ENCODE measurements at regions not wholly inside any gene's neighbourhood (a gene's known extent, or its start where the extent isn't known, plus 50 kb on each side); places are given as distances from the start of the nearest gene placed in this dataset.

GRCh38 chr5:163623524-163623923, 118.1 kb downstream of the MAT2B start:
- Histone ChIP-seq H3K36me3 (ENCODE audit: control insufficient read depth, insufficient read depth, low read length) (no peaks in the 10 kb centered on the region), H3K4me3 (ENCODE audit: low read length) (no peak overlapping the region), H3K27me3 (ENCODE audit: control insufficient read depth, insufficient read depth, low read length, poor library complexity, severe bottlenecking) (peaks cover 9% of the 10 kb centered on the region), H3K9ac (ENCODE audit: extremely low read depth, low read length, poor library complexity, severe bottlenecking) (no peak overlapping the region), H3K4me1 (ENCODE audit: control insufficient read depth, insufficient read depth, low read length) (peaks cover 3% of the 10 kb centered on the region), H3K9me3 (ENCODE audit: control insufficient read depth, low read length) (no peaks in the 10 kb centered on the region), H3K27ac (ENCODE audit: low read depth, low read length) (no peak overlapping the region)
- peaks cover 18% of the 10 kb centered on the region for H3K4me1 Mint-ChIP-seq
- no peaks in the 10 kb centered on the region for H3K9me3 Mint-ChIP-seq
- no peak for DNase-seq
- 92 to 96% methylated on average over 2 of the region's 2 CpGs for WGBS, 2 experiments (ENCODE audit: insufficient coverage in 1 of 2, insufficient read length in 1 of 2)
- H3K36me3 Mint-ChIP-seq (ENCODE audit: low read depth), result no peaks in the 10 kb centered on the region
- no peak overlapping the region for H3K4me3 Mint-ChIP-seq
- no peak for TF ChIP-seq CTCF (conservative IDR thresholded peaks at IDR 0.05)
- H3K27ac Mint-ChIP-seq, result no peak overlapping the region
- peaks cover 31% of the 10 kb centered on the region for H3K27me3 Mint-ChIP-seq (ENCODE audit: insufficient read depth)

GRCh38 chr5:163623986-163624385, 118.6 kb downstream of the MAT2B start:
- peaks cover 13% of the 10 kb centered on the region for H3K4me1 Mint-ChIP-seq
- H3K4me3 Mint-ChIP-seq, result no peak overlapping the region
- no peak for TF ChIP-seq CTCF (conservative IDR thresholded peaks at IDR 0.05)
- no peaks in the 10 kb centered on the region for H3K36me3 ChIP-seq (ENCODE audit: control insufficient read depth, insufficient read depth, low read length)
- H3K27ac Mint-ChIP-seq, result no peak overlapping the region
- 83 to 88% methylated on average over 1 of the region's 2 CpGs for WGBS, 2 experiments (ENCODE audit: insufficient coverage in 1 of 2, insufficient read length in 1 of 2)
- H3K9ac ChIP-seq (ENCODE audit: extremely low read depth, low read length, poor library complexity, severe bottlenecking), result no peak overlapping the region
- peaks cover 7% of the 10 kb centered on the region for H3K27me3 ChIP-seq (ENCODE audit: control insufficient read depth, insufficient read depth, low read length, poor library complexity, severe bottlenecking)
- no peaks in the 10 kb centered on the region for H3K36me3 Mint-ChIP-seq (ENCODE audit: low read depth)
- H3K9me3 ChIP-seq (ENCODE audit: control insufficient read depth, low read length), result no peaks in the 10 kb centered on the region
- peaks cover 27% of the 10 kb centered on the region for H3K27me3 Mint-ChIP-seq (ENCODE audit: insufficient read depth)
- no peak for DNase-seq
- no peak overlapping the region for H3K27ac ChIP-seq (ENCODE audit: low read depth, low read length)
- no peaks in the 10 kb centered on the region for H3K9me3 Mint-ChIP-seq
- peaks cover 3% of the 10 kb centered on the region for H3K4me1 ChIP-seq (ENCODE audit: control insufficient read depth, insufficient read depth, low read length)
- H3K4me3 ChIP-seq (ENCODE audit: low read length), result no peak overlapping the region

- Mint-ChIP-seq H3K27me3 (ENCODE audit: insufficient read depth) (peaks cover 26% of the 10 kb centered on the region), H3K4me1 (peaks cover 12% of the 10 kb centered on the region), H3K9me3 (no peaks in the 10 kb centered on the region), H3K4me3 (no peak overlapping the region), H3K36me3 (ENCODE audit: low read depth) (no peaks in the 10 kb centered on the region), H3K27ac (no peak overlapping the region)
- H3K4me3 ChIP-seq (ENCODE audit: low read length), result no peak overlapping the region
- DNase-seq, result no peak
- no peak overlapping the region for H3K27ac ChIP-seq (ENCODE audit: low read depth, low read length)
- no peaks in the 10 kb centered on the region for H3K9me3 ChIP-seq (ENCODE audit: control insufficient read depth, low read length)
- H3K4me1 ChIP-seq (ENCODE audit: control insufficient read depth, insufficient read depth, low read length), result peaks cover 3% of the 10 kb centered on the region
- no peaks in the 10 kb centered on the region for H3K36me3 ChIP-seq (ENCODE audit: control insufficient read depth, insufficient read depth, low read length)
- H3K9ac ChIP-seq (ENCODE audit: extremely low read depth, low read length, poor library complexity, severe bottlenecking), result no peak overlapping the region
- peaks cover 7% of the 10 kb centered on the region for H3K27me3 ChIP-seq (ENCODE audit: control insufficient read depth, insufficient read depth, low read length, poor library complexity, severe bottlenecking)
- WGBS, 2 experiments (ENCODE audit: insufficient coverage in 1 of 2, insufficient read length in 1 of 2), result 91 to 100% methylated on average over 3 to 5 of the region's 5 CpGs
- no peak for TF ChIP-seq CTCF (conservative IDR thresholded peaks at IDR 0.05)
These were observed 119.0 kb downstream of the MAT2B start for GRCh38 chr5:163624431-163624830.

Measured in endodermal cell (in vitro differentiated cells).